IMR-90 (cell line): ENCODE measurements at regions not wholly inside any gene's neighbourhood (a gene's known extent, or its start where the extent isn't known, plus 50 kb on each side); places are given as distances from the start of the nearest gene placed in this dataset.

Experiments used
- ATAC-seq: fragments of 200-7000 bp; cut with Tn5 transposase; 2 replicates; pipeline ENCODE4 v1.9.1; 2020; ENCODE audit warnings: low read depth, mild to moderate bottlenecking, moderate library complexity
- BruUV-seq: library from RNA; stranded (reverse); fragments of 400-500 nt; replicated peaks from 2 replicates; lab custom pipeline; 2021; lab: Mats Ljungman, UMichigan
- CTCF ChIA-PET: fragments of 300-600 bp; formaldehyde crosslinking; extraction: SDS; loops from one replicate; lab custom pipeline; 2021; ENCODE audit warnings: antibody characterized with exemption; lab: Yijun Ruan, JAX
- POLR2A ChIA-PET: fragments of 300-600 bp; sonication (Branson Sonifier 250); formaldehyde crosslinking; loops from one replicate; lab custom pipeline; 2022; ENCODE audit warnings: antibody characterized with exemption; ENCODE audit not compliant: unreplicated experiment; lab: Charles Lee
- DNase-seq: peaks from one replicate; pipeline ENCODE4 v3.0.0; 2013
- H2AFZ ChIP-seq: replicated peaks from 2 replicates; pipeline ENCODE3; 2013; ENCODE audit warnings: low read length, mild to moderate bottlenecking; ENCODE audit not compliant: poor library complexity
- H2AK5ac ChIP-seq: 2 replicates; pipeline ENCODE4 v1.6.1; 2013; ENCODE audit warnings: low read depth, low read length, inconsistent platforms
- H2AK9ac ChIP-seq: replicated peaks from 2 replicates; pipeline ENCODE3; 2013; ENCODE audit warnings: mild to moderate bottlenecking, low read depth, low read length, moderate library complexity; ENCODE audit not compliant: poor library complexity
- H2BK120ac ChIP-seq: 2 replicates; pipeline ENCODE4 v1.6.1; 2013; ENCODE audit warnings: low read depth, low read length, inconsistent platforms
- H2BK15ac ChIP-seq: 3 replicates; pipeline ENCODE4 v1.6.1; 2013; ENCODE audit warnings: low read depth, low read length, inconsistent platforms
- H2BK20ac ChIP-seq: 2 replicates; pipeline ENCODE4 v1.6.1; 2013; ENCODE audit warnings: low read depth, mild to moderate bottlenecking, inconsistent platforms, low read length, moderate library complexity
- H2BK5ac ChIP-seq: 2 replicates; pipeline ENCODE4 v1.6.1; 2013; ENCODE audit warnings: mild to moderate bottlenecking, low read depth, low read length, inconsistent platforms; ENCODE audit not compliant: poor library complexity, severe bottlenecking
- H3K14ac ChIP-seq: replicated peaks from 2 replicates; pipeline ENCODE4 v1.6.1; 2013; ENCODE audit warnings: low read depth, low read length, inconsistent platforms
- H3K18ac ChIP-seq: 2 replicates; pipeline ENCODE4 v1.6.1; 2013; ENCODE audit warnings: low read depth, low read length, control low read depth
- H3K23ac ChIP-seq: 2 replicates; pipeline ENCODE4 v1.6.1; 2013; ENCODE audit warnings: low read depth, low read length, inconsistent platforms
- H3K27ac ChIP-seq: 2 replicates; pipeline ENCODE4 v1.5.1; 2013; ENCODE audit warnings: mild to moderate bottlenecking, control low read depth, low read length; ENCODE audit not compliant: insufficient read depth
- H3K27me3 ChIP-seq: 2 replicates; pipeline ENCODE4 v1.6.1; 2013; ENCODE audit warnings: low read length; ENCODE audit not compliant: control insufficient read depth, insufficient read depth
- H3K36me3 ChIP-seq: 2 replicates; pipeline ENCODE4 v1.6.1; 2013; ENCODE audit warnings: low read length, mixed read lengths; ENCODE audit not compliant: control insufficient read depth, insufficient read depth
- H3K4ac ChIP-seq: 2 replicates; pipeline ENCODE4 v1.6.1; 2013; ENCODE audit warnings: low read depth, low read length, inconsistent platforms
- H3K4me1 ChIP-seq: 2 replicates; pipeline ENCODE4 v1.6.1; 2013; ENCODE audit warnings: low read length, mixed read lengths; ENCODE audit not compliant: control insufficient read depth, insufficient read depth
- H3K4me2 ChIP-seq: 2 replicates; pipeline ENCODE4 v1.6.1; 2013; ENCODE audit warnings: low read depth, mild to moderate bottlenecking, control low read depth, low read length, moderate library complexity
- H3K4me3 ChIP-seq: 2 replicates; pipeline ENCODE4 v1.5.1; 2013; ENCODE audit warnings: low read depth, mild to moderate bottlenecking, control low read depth, low read length, moderate library complexity; ENCODE audit not compliant: insufficient read depth
- H3K56ac ChIP-seq: 2 replicates; pipeline ENCODE4 v1.6.1; 2013; ENCODE audit warnings: low read length, inconsistent platforms; ENCODE audit not compliant: insufficient read depth; ENCODE audit errors: extremely low read depth
- H3K79me1 ChIP-seq, 2 experiments: 2 replicates each; pipeline ENCODE4 v1.6.1; 2013; ENCODE audit warnings: low read length in 2 of 2, inconsistent platforms in 1 of 2, low read depth in 1 of 2
- H3K9ac ChIP-seq: 2 replicates; pipeline ENCODE4 v1.6.1; 2013; ENCODE audit warnings: low read depth, low read length, control low read depth
- H3K9me1 ChIP-seq: 2 replicates; pipeline ENCODE4 v1.6.1; 2013; ENCODE audit warnings: low read length, inconsistent platforms; ENCODE audit not compliant: insufficient read depth
- H3K9me3 ChIP-seq: 2 replicates; pipeline ENCODE4 v1.6.1; 2013; ENCODE audit warnings: low read length; ENCODE audit not compliant: control insufficient read depth, insufficient read depth
- H4K20me1 ChIP-seq: 2 replicates; pipeline ENCODE4 v1.6.1; 2013; ENCODE audit warnings: low read length, inconsistent platforms; ENCODE audit not compliant: insufficient read depth
- H4K5ac ChIP-seq: 2 replicates; pipeline ENCODE4 v1.6.1; 2013; ENCODE audit warnings: mild to moderate bottlenecking, low read depth, low read length, control low read depth
- H4K8ac ChIP-seq, 2 experiments: 2 replicates each; pipeline ENCODE4 v1.6.1; 2013; ENCODE audit warnings: low read depth in 2 of 2, low read length in 2 of 2, control low read depth in 1 of 2, inconsistent platforms in 1 of 2
- H4K91ac ChIP-seq: 2 replicates; pipeline ENCODE4 v1.6.1; 2013; ENCODE audit warnings: low read depth, low read length, inconsistent platforms; ENCODE audit not compliant: insufficient read depth
- BHLHE40 ChIP-seq: fragments of 150-350 bp; IDR thresholded peaks from 2 replicates; pipeline ENCODE4 v1.6.1; 2016; ENCODE audit warnings: mild to moderate bottlenecking, low read depth, low read length
- MAFK ChIP-seq: IDR thresholded peaks from 2 replicates; pipeline ENCODE4 v1.6.1; 2012; ENCODE audit warnings: low read depth, low read length, improper control_type of control experiment
- RAD21 ChIP-seq: IDR thresholded peaks from 2 replicates; pipeline ENCODE4 v1.6.1; 2012; ENCODE audit warnings: low read length, improper control_type of control experiment
- RCOR1 ChIP-seq: IDR thresholded peaks from 2 replicates; pipeline ENCODE4 v1.6.1; 2012; ENCODE audit warnings: mild to moderate bottlenecking, low read length, improper control_type of control experiment; ENCODE audit not compliant: insufficient replicate concordance
- SMC3 ChIP-seq: fragments of 150-350 bp; IDR thresholded peaks from 2 replicates; pipeline ENCODE4 v1.6.1; 2016; ENCODE audit warnings: low read depth, mild to moderate bottlenecking, antibody characterized with exemption, low read length, moderate library complexity
- WGBS, 2 experiments: methylation state at CpG; one replicate each; pipeline versions ENCODE4 v1.1.5 to v1.1.7; 2013; ENCODE audit warnings: missing lambda C conversion rate in 2 of 2; ENCODE audit not compliant: insufficient read length in 1 of 2; ENCODE audit errors: extremely low coverage in 2 of 2; 5-methylcytosine and 5-hydroxymethylcytosine counted together
- dilution Hi-C: fragments of 300-500 bp; cut with HindIII; formaldehyde crosslinking; loops from one replicate; pipeline ENCODE4 v1.14.3; 2018; ENCODE audit warnings: low sequenced_read_pairs; ENCODE audit not compliant: unreplicated experiment
- in situ Hi-C: fragments of 300-500 bp; cut with MboI; formaldehyde crosslinking; loops from 3 replicates; pipeline ENCODE4 v1.14.3; 2019; ENCODE audit warnings: low sequenced_read_pairs, inconsistent platforms, mixed read lengths
- intact Hi-C: fragments of 100-400 bp; cut with micrococcal nuclease; formaldehyde crosslinking; loops from 2 replicates; pipeline ENCODE4 v1.10.0; 2022
- TF ChIP-seq, protein P1 (sequence below): fragments of 150-350 bp; IDR thresholded peaks from 2 replicates; pipeline ENCODE4 v1.6.1; 2017; ENCODE audit warnings: mild to moderate bottlenecking, antibody characterized with exemption, low read length, low read depth

DNA sequence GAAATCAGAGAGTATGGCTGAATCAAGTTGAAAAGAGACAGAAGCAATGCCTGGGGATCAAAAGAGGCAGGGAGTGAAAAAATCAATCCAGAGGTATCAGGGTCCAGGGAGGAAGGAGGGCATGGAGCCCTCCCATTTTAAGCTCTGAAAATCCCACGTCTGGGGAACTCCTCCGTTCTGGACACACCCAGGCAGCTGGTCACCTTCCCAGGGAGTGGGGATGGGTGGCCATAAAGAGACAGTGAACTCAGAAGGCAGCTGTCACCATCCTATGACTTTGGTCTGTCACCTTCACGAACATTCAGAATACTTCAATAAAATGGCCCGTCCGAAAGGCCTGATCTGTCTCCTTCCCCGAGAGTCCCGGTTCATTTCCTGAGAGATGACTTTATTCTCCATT is 71.6 kb downstream of the MAP1LC3B2 start:
- no peak overlapping the region for H4K91ac ChIP-seq
- DNase-seq (no peak), ATAC-seq (no peak)
- ChIA-PET POLR2A (interaction anchor here (0.7 kb wide), 1 partner anchor 57 kb away, joined by 7 read pairs; no protein-coding TSS in a partner anchor), CTCF (no interaction called here)
- intact Hi-C loops (no loop called here), in situ Hi-C loops (no loop called here), dilution Hi-C loops (no loop called here)
- no peaks in the 10 kb centered on the region for H3K9me1 ChIP-seq
- no peak overlapping the region for H3K4me3 ChIP-seq
- no peak overlapping the region for H2BK5ac ChIP-seq
- no peak overlapping the region for H2BK15ac ChIP-seq
- WGBS, 2 experiments, result no CpG with 5 or more reads among the region's 7 CpGs
- BruUV-seq, result no TSS peak
- TF ChIP-seq SMC3 (no peak), RCOR1 (no peak), RAD21 (no peak), MAFK (no peak), BHLHE40 (no peak)
- TF ChIP-seq, protein P1, sequence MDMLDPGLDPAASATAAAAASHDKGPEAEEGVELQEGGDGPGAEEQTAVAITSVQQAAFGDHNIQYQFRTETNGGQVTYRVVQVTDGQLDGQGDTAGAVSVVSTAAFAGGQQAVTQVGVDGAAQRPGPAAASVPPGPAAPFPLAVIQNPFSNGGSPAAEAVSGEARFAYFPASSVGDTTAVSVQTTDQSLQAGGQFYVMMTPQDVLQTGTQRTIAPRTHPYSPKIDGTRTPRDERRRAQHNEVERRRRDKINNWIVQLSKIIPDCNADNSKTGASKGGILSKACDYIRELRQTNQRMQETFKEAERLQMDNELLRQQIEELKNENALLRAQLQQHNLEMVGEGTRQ, result no peak
- no peak overlapping the region for H3K18ac ChIP-seq
- H3K23ac ChIP-seq, result no peak overlapping the region
- H2AK5ac ChIP-seq, result no peak overlapping the region
- H3K4me1 ChIP-seq, result no peaks in the 10 kb centered on the region
- no peak overlapping the region for H3K9ac ChIP-seq
- no peak overlapping the region for H3K14ac ChIP-seq
- no peaks in the 10 kb centered on the region for H3K79me1 ChIP-seq
- H3K36me3 ChIP-seq, result no peaks in the 10 kb centered on the region
- H2BK20ac ChIP-seq, result no peak overlapping the region
- H2AFZ ChIP-seq, result no peak overlapping the region
- no peaks in the 10 kb centered on the region for H3K9me3 ChIP-seq
- H3K4me2 ChIP-seq, result no peak overlapping the region
- H4K5ac ChIP-seq, result no peak overlapping the region
- peaks cover 33% of the 10 kb centered on the region for H3K27me3 ChIP-seq
- H2BK120ac ChIP-seq, result no peak overlapping the region
- H2AK9ac ChIP-seq, result no peak overlapping the region
- no peak overlapping the region for H3K27ac ChIP-seq
- no peak overlapping the region for H4K8ac ChIP-seq
- no peaks in the 10 kb centered on the region for H4K20me1 ChIP-seq
- H3K56ac ChIP-seq, result no peak overlapping the region
- H3K4ac ChIP-seq, result no peak overlapping the region
